ENCODE measurements at regions not wholly inside any gene's neighbourhood (a gene's known extent, or its start where the extent isn't known, plus 50 kb on each side); places are given as distances from the start of the nearest gene placed in this dataset.
A peak's percentile ranks its signal among the peaks of the same experiment; 100 is the strongest.

GRCh38 chr13:82917984-82918383 is 964.3 kb downstream of the SLITRK1 start:
- Histone ChIP-seq H3K23ac (ENCODE audit: low read depth, low read length) (no peak overlapping the region), H3K4me3 (ENCODE audit: insufficient read depth, low read depth, low read length) (no peak overlapping the region), H2BK5ac (ENCODE audit: low read depth, low read length, poor library complexity, severe bottlenecking) (no peak overlapping the region), H3K9me3 (ENCODE audit: control insufficient read depth, insufficient read depth, low read length) (no peaks in the 10 kb centered on the region), H4K91ac (ENCODE audit: insufficient read depth, low read depth, low read length) (no peak overlapping the region), H3K4ac (ENCODE audit: low read depth, low read length) (no peak overlapping the region), H2AK9ac (replicated peaks; ENCODE audit: low read depth, low read length, poor library complexity) (no peak overlapping the region), H3K9me1 (ENCODE audit: insufficient read depth, low read length) (no peaks in the 10 kb centered on the region), H3K56ac (ENCODE audit: extremely low read depth, insufficient read depth, low read length) (no peak overlapping the region), H3K4me1 (ENCODE audit: control insufficient read depth, insufficient read depth, low read length) (no peaks in the 10 kb centered on the region), H3K9ac (ENCODE audit: low read depth, low read length) (no peak overlapping the region), H2BK120ac (ENCODE audit: low read depth, low read length) (no peak overlapping the region), H3K4me2 (ENCODE audit: low read depth, low read length) (no peak overlapping the region), H2BK15ac (ENCODE audit: low read depth, low read length) (no peak overlapping the region), H4K5ac (ENCODE audit: low read depth, low read length) (no peak overlapping the region), H2AFZ (replicated peaks; ENCODE audit: low read length, poor library complexity) (no peak overlapping the region), H4K20me1 (ENCODE audit: insufficient read depth, low read length) (no peaks in the 10 kb centered on the region), H3K27me3 (ENCODE audit: control insufficient read depth, insufficient read depth, low read length) (no peaks in the 10 kb centered on the region), H2AK5ac (ENCODE audit: low read depth, low read length) (no peak overlapping the region), H4K8ac (ENCODE audit: low read depth in 2 of 2, low read length in 2 of 2) (no peak overlapping the region), H3K27ac (ENCODE audit: insufficient read depth, low read length) (no peak overlapping the region), H3K14ac (replicated peaks; ENCODE audit: low read depth, low read length) (no peak overlapping the region), H2BK20ac (ENCODE audit: low read depth, low read length) (no peak overlapping the region), H3K36me3 (ENCODE audit: control insufficient read depth, insufficient read depth, low read length) (no peaks in the 10 kb centered on the region), H3K18ac (ENCODE audit: low read depth, low read length) (no peak overlapping the region), H3K79me1 (ENCODE audit: low read depth in 1 of 2, low read length in 2 of 2) (no peaks in the 10 kb centered on the region)
- in situ Hi-C loops (cut with MboI; ENCODE audit: low sequenced_read_pairs) (no loop called here), intact Hi-C loops (cut with micrococcal nuclease) (no loop called here), dilution Hi-C loops (cut with HindIII; ENCODE audit: low sequenced_read_pairs, unreplicated experiment) (no loop called here)
- ChIA-PET POLR2A (ENCODE audit: unreplicated experiment) (no interaction called here), CTCF (no interaction called here)
- WGBS, 2 experiments (ENCODE audit: extremely low coverage in 2 of 2, insufficient read length in 1 of 2), result no CpG with 5 or more reads among the region's 2 CpGs
- TF ChIP-seq RFX5 (IDR thresholded peaks at IDR 0.05; ENCODE audit: low read depth, low read length) (no peak), BHLHE40 (IDR thresholded peaks at IDR 0.05; ENCODE audit: low read depth, low read length) (no peak), CEBPB (IDR thresholded peaks at IDR 0.05; ENCODE audit: low read depth, low read length) (peak; percentile 59)
- DNase-seq, result no peak
- no peak for ATAC-seq (ENCODE audit: low read depth)
- no TSS peak for BruUV-seq (replicated peaks)

Measured in IMR-90 (cell line).